PC-9 (cell line): ENCODE measurements at regions not wholly inside any gene's neighbourhood (a gene's known extent, or its start where the extent isn't known, plus 50 kb on each side); places are given as distances from the start of the nearest gene placed in this dataset.

Experiments used
- EZH2 ChIP-seq: fragments of 200-600 bp; sonication (generic); IDR thresholded peaks from 2 replicates; pipeline ENCODE4 v1.8.0; 2017; ENCODE audit warnings: antibody characterized with exemption, low read depth
- TF ChIP-seq, protein P1 (sequence below): fragments of 200-600 bp; sonication (generic); conservative IDR thresholded peaks from 2 replicates; pipeline ENCODE4 v1.6.1; 2017; ENCODE audit warnings: mixed run types, antibody characterized with exemption, mild to moderate bottlenecking, moderate library complexity

DNA sequence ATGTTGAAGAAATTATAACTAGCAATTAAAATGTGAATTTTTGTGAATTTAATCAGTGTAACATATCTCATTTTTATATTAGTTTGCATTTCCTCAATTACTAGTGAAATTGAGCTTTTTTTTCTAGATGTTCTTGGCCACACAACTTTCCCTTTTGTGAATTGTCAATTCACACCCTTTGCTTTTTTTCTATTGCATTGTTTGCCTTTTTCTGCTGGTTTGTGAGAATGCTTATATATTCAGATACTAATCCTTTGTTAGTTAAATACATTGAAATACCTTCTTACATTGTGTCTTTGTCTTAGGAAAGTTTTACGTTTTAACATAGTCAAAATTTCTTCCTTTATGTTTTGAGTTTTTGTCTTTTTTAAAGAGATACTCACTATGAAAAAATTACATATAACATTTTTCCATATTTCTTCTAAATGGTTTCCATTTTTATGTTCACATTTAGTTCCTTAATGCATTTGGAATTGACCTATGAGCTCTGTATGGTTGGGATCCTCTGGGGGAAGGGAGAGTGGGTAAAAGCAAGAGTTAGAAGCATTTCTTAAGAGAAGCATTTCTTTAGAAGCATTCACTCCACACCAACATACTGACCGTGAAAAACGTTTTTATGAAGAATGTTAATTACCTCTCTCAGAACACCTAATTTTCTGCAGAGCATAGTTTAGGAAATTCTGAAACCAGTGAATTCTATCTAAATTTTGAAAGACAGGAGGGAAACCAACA, 126.0 kb downstream of the CAPZA3 start:
- TF ChIP-seq, protein P1, sequence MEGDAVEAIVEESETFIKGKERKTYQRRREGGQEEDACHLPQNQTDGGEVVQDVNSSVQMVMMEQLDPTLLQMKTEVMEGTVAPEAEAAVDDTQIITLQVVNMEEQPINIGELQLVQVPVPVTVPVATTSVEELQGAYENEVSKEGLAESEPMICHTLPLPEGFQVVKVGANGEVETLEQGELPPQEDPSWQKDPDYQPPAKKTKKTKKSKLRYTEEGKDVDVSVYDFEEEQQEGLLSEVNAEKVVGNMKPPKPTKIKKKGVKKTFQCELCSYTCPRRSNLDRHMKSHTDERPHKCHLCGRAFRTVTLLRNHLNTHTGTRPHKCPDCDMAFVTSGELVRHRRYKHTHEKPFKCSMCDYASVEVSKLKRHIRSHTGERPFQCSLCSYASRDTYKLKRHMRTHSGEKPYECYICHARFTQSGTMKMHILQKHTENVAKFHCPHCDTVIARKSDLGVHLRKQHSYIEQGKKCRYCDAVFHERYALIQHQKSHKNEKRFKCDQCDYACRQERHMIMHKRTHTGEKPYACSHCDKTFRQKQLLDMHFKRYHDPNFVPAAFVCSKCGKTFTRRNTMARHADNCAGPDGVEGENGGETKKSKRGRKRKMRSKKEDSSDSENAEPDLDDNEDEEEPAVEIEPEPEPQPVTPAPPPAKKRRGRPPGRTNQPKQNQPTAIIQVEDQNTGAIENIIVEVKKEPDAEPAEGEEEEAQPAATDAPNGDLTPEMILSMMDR, result no peak
- TF ChIP-seq EZH2, result no peak
